H9 (cell line): ENCODE measurements at regions not wholly inside any gene's neighbourhood (a gene's known extent, or its start where the extent isn't known, plus 50 kb on each side); places are given as distances from the start of the nearest gene placed in this dataset.

Source experiments
- DNase-seq: peaks from one replicate; pipeline ENCODE4 v3.0.0-alpha.2; 2017
- H2AFZ ChIP-seq: one replicate; pipeline ENCODE4 v1.6.1; 2013; ENCODE audit warnings: mild to moderate bottlenecking, low read length, control low read depth, moderate library complexity
- H2AK5ac ChIP-seq: 2 replicates; pipeline ENCODE4 v1.6.1; 2013; ENCODE audit warnings: low read length, control low read depth, mixed read lengths; ENCODE audit not compliant: insufficient read length
- H2BK120ac ChIP-seq: one replicate; pipeline ENCODE4 v1.6.1; 2013; ENCODE audit warnings: low read depth, mild to moderate bottlenecking, low read length, control low read depth, inconsistent platforms; ENCODE audit not compliant: poor library complexity, severe bottlenecking
- H2BK12ac ChIP-seq: 2 replicates; pipeline ENCODE4 v1.6.1; 2013; ENCODE audit warnings: low read length, control low read depth, mixed read lengths, low read depth; ENCODE audit not compliant: insufficient read length
- H2BK15ac ChIP-seq: 2 replicates; pipeline ENCODE4 v1.6.1; 2013; ENCODE audit warnings: low read depth, low read length, control low read depth
- H2BK20ac ChIP-seq: one replicate; pipeline ENCODE4 v1.6.1; 2013; ENCODE audit warnings: low read depth, mild to moderate bottlenecking, low read length, control low read depth, inconsistent platforms; ENCODE audit not compliant: poor library complexity, severe bottlenecking
- H2BK5ac ChIP-seq: 2 replicates; pipeline ENCODE4 v1.6.1; 2013; ENCODE audit warnings: low read length, control low read depth, mixed read lengths; ENCODE audit not compliant: insufficient read length
- H3K14ac ChIP-seq: 2 replicates; pipeline ENCODE4 v1.6.1; 2013; ENCODE audit warnings: low read length, control low read depth; ENCODE audit not compliant: insufficient read depth
- H3K18ac ChIP-seq: 2 replicates; pipeline ENCODE4 v1.6.1; 2013; ENCODE audit warnings: low read depth, mild to moderate bottlenecking, mixed read lengths, low read length, control low read depth; ENCODE audit not compliant: insufficient read length
- H3K23ac ChIP-seq: 2 replicates; pipeline ENCODE4 v1.6.1; 2013; ENCODE audit warnings: low read length, control low read depth, mixed read lengths, low read depth; ENCODE audit not compliant: insufficient read length
- H3K23me2 ChIP-seq: 2 replicates; pipeline ENCODE4 v1.6.1; 2013; ENCODE audit warnings: low read depth, mild to moderate bottlenecking, mixed read lengths, low read length, control low read depth; ENCODE audit not compliant: insufficient read length, poor library complexity, severe bottlenecking
- H3K27ac ChIP-seq: 2 replicates; pipeline ENCODE4 v1.5.1; 2013; ENCODE audit warnings: low read length, control low read depth, mixed read lengths, low read depth; ENCODE audit not compliant: insufficient read length
- H3K27me3 ChIP-seq: 2 replicates; pipeline ENCODE4 v1.6.1; 2013; ENCODE audit warnings: low read length, control low read depth, inconsistent platforms; ENCODE audit not compliant: insufficient read depth
- H3K4ac ChIP-seq: 2 replicates; pipeline ENCODE4 v1.6.1; 2013; ENCODE audit warnings: low read depth, mild to moderate bottlenecking, control low read depth, inconsistent platforms, low read length, moderate library complexity
- H3K4me1 ChIP-seq: 2 replicates; pipeline ENCODE4 v1.6.1; 2013; ENCODE audit warnings: low read length, control low read depth, inconsistent platforms; ENCODE audit not compliant: insufficient read depth
- H3K4me2 ChIP-seq: 2 replicates; pipeline ENCODE4 v1.6.1; 2013; ENCODE audit warnings: low read length, control low read depth, mixed read lengths; ENCODE audit not compliant: insufficient read length, insufficient read depth
- H3K56ac ChIP-seq: 2 replicates; pipeline ENCODE4 v1.6.1; 2013; ENCODE audit warnings: low read depth, mild to moderate bottlenecking, mixed read lengths, low read length, control low read depth; ENCODE audit not compliant: insufficient read length
- H3K79me1 ChIP-seq: 2 replicates; pipeline ENCODE4 v1.6.1; 2013; ENCODE audit warnings: low read depth, mild to moderate bottlenecking, moderate library complexity, low read length, control low read depth, inconsistent platforms; ENCODE audit not compliant: insufficient read depth, poor library complexity, severe bottlenecking
- H3K79me2 ChIP-seq: 2 replicates; pipeline ENCODE4 v1.6.1; 2013; ENCODE audit warnings: low read length, control low read depth, inconsistent platforms; ENCODE audit not compliant: insufficient read depth
- H3K9ac ChIP-seq: 2 replicates; pipeline ENCODE4 v1.6.1; 2013; ENCODE audit warnings: low read length, control low read depth, mixed read lengths; ENCODE audit not compliant: insufficient read length; ENCODE audit errors: extremely low read depth
- H3K9me3 ChIP-seq: one replicate; pipeline ENCODE4 v1.6.1; 2013; ENCODE audit warnings: low read depth, low read length, inconsistent platforms; ENCODE audit not compliant: control insufficient read depth
- H3T11ph ChIP-seq: one replicate; pipeline ENCODE4 v1.6.1; 2013; ENCODE audit warnings: mild to moderate bottlenecking, low read length, control low read depth, inconsistent platforms
- H4K20me1 ChIP-seq: one replicate; pipeline ENCODE4 v1.6.1; 2013; ENCODE audit not compliant: control insufficient read depth, insufficient read length, insufficient read depth
- H4K5ac ChIP-seq: 2 replicates; pipeline ENCODE4 v1.6.1; 2013; ENCODE audit warnings: low read depth, mild to moderate bottlenecking, mixed read lengths, low read length, control low read depth; ENCODE audit not compliant: insufficient read length
- H4K8ac ChIP-seq: replicated peaks from 2 replicates; pipeline ENCODE4 v1.6.1; 2013; ENCODE audit warnings: low read length, control low read depth, mixed read lengths, low read depth; ENCODE audit not compliant: insufficient read length
- H4K91ac ChIP-seq: 2 replicates; pipeline ENCODE4 v1.6.1; 2013; ENCODE audit warnings: low read depth, mild to moderate bottlenecking, moderate library complexity, mixed read lengths, low read length, control low read depth; ENCODE audit not compliant: insufficient read length
- H3K27ac Mint-ChIP-seq, 3 experiments: 2 replicates in 2 of 3; 3 replicates in 1 of 3; pipeline ENCODE4 v1.8.0; 2020 to 2021; ENCODE audit warnings: mixed read lengths in 3 of 3, mild to moderate bottlenecking in 1 of 3, moderate library complexity in 1 of 3
- H3K27me3 Mint-ChIP-seq: 2 replicates; pipeline ENCODE4 v1.8.0; 2021; ENCODE audit warnings: low read depth, mild to moderate bottlenecking, moderate library complexity, mixed read lengths
- H3K36me3 Mint-ChIP-seq, 3 experiments: 2 replicates in 2 of 3; 3 replicates in 1 of 3; pipeline ENCODE4 v1.8.0; 2020 to 2021; ENCODE audit warnings: low read depth in 3 of 3, mixed read lengths in 3 of 3; ENCODE audit not compliant: insufficient read depth in 1 of 3
- H3K4me1 Mint-ChIP-seq, 2 experiments: 2 replicates each; pipeline ENCODE4 v1.8.0; 2020; ENCODE audit warnings: mixed read lengths in 2 of 2
- H3K4me3 Mint-ChIP-seq, 2 experiments: 2 replicates in 1 of 2; 3 replicates in 1 of 2; pipeline ENCODE4 v1.8.0; 2020 to 2021; ENCODE audit warnings: mild to moderate bottlenecking in 2 of 2, mixed read lengths in 2 of 2, moderate library complexity in 1 of 2
- H3K9me3 Mint-ChIP-seq, 2 experiments: 2 replicates in 1 of 2; 3 replicates in 1 of 2; pipeline ENCODE4 v1.8.0; 2020; ENCODE audit warnings: mild to moderate bottlenecking in 2 of 2, mixed read lengths in 2 of 2, moderate library complexity in 1 of 2
- WGBS: extraction: QIAGEN DNeasy Blood & Tissue Kit; methylation state at CpG from one replicate; pipeline ENCODE4 v1.1.7; 2013; ENCODE audit warnings: missing lambda C conversion rate, low lambda C conversion rate, mixed read lengths; ENCODE audit not compliant: insufficient read length; ENCODE audit errors: extremely low coverage; 5-methylcytosine and 5-hydroxymethylcytosine counted together
- TF ChIP-seq, protein P1 (sequence below): fragments of 200-600 bp; sonication (generic); conservative IDR thresholded peaks from 3 replicates; pipeline ENCODE4 v1.8.0; 2021; ENCODE audit warnings: antibody characterized with exemption, mild to moderate bottlenecking

DNA sequence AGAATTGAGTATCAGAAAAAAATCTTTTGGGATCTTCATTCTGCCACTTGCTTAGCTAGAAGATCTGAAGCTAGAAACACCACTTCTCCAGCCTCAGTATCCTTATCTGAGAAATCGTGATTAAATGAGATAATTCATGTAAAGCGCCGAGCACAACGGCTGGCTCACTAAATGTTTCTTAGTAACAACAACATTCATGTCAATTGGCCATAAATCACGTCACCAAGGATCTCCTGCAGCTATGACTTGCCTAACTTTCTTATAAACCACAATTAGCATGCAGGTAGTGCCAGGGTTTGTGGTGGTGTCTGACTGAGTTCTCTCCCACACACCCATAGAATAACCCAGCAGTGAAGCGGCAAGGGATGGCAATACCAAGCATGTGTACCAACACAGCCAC, 501.3 kb downstream of the EFNB2 start:
- no peak overlapping the region for H3K4me3 Mint-ChIP-seq
- Histone ChIP-seq H3K4me1 (no peaks in the 10 kb centered on the region), H4K20me1 (no peaks in the 10 kb centered on the region), H3K23ac (no peak overlapping the region), H3K27me3 (no peaks in the 10 kb centered on the region), H3K9me3 (no peaks in the 10 kb centered on the region), H4K8ac (no peak overlapping the region), H2BK15ac (no peak overlapping the region), H2BK12ac (no peak overlapping the region), H3K79me2 (no peaks in the 10 kb centered on the region), H2BK20ac (no peak overlapping the region), H3K56ac (no peak overlapping the region), H3T11ph (no peak overlapping the region), H3K9ac (no peak overlapping the region), H3K18ac (no peak overlapping the region), H3K4me2 (no peak overlapping the region), H3K79me1 (no peaks in the 10 kb centered on the region), H3K27ac (no peak overlapping the region), H2AK5ac (no peak overlapping the region), H3K14ac (no peak overlapping the region), H4K91ac (no peak overlapping the region), H2BK120ac (no peak overlapping the region), H3K4ac (no peak overlapping the region), H4K5ac (no peak overlapping the region), H2AFZ (no peak overlapping the region), H3K23me2 (no peaks in the 10 kb centered on the region), H2BK5ac (no peak overlapping the region)
- H3K27ac Mint-ChIP-seq: no peak overlapping the region; a peak in 1 of 7 replicates
- H3K36me3 Mint-ChIP-seq: no peaks in the 10 kb centered on the region
- no peaks in the 10 kb centered on the region for H3K9me3 Mint-ChIP-seq
- peaks cover 3 to 5% of the 10 kb centered on the region in 2 experiments for H3K4me1 Mint-ChIP-seq
- TF ChIP-seq, protein P1, sequence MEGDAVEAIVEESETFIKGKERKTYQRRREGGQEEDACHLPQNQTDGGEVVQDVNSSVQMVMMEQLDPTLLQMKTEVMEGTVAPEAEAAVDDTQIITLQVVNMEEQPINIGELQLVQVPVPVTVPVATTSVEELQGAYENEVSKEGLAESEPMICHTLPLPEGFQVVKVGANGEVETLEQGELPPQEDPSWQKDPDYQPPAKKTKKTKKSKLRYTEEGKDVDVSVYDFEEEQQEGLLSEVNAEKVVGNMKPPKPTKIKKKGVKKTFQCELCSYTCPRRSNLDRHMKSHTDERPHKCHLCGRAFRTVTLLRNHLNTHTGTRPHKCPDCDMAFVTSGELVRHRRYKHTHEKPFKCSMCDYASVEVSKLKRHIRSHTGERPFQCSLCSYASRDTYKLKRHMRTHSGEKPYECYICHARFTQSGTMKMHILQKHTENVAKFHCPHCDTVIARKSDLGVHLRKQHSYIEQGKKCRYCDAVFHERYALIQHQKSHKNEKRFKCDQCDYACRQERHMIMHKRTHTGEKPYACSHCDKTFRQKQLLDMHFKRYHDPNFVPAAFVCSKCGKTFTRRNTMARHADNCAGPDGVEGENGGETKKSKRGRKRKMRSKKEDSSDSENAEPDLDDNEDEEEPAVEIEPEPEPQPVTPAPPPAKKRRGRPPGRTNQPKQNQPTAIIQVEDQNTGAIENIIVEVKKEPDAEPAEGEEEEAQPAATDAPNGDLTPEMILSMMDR: no peak
- no CpG with 5 or more reads among the region's 6 CpGs for WGBS
- H3K27me3 Mint-ChIP-seq: no peaks in the 10 kb centered on the region
- DNase-seq: no peak
